ENCODE measurements at regions not wholly inside any gene's neighbourhood (a gene's known extent, or its start where the extent isn't known, plus 50 kb on each side); places are given as distances from the start of the nearest gene placed in this dataset.

DNA sequence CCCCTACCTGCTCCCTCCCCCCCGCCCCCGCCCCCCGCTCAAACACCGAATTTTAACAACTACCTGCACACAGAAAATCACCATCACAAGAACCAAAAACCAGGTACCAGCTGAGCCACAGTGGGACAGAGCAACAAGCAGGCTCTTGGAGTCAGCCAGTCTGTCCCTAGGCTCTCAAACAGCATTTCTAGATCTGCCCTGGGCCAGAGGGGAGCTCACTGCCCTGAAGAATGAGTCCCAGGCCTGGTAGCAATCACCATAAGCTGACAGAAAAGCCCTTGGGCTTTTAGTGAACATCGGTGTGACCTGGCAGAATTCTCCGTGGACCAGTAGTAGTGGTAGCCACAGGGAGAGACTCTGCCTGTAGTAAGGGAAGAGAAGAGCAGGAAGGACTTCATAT lies 58.3 kb downstream of the C11orf87 start:
- H3K36me3 ChIP-seq: no peaks in the 10 kb centered on the region
- no peak overlapping the region for H3K4me3 ChIP-seq
- no peaks in the 10 kb centered on the region for H3K9me3 ChIP-seq
- no peaks in the 10 kb centered on the region for H3K27me3 ChIP-seq (replicated peaks; ENCODE audit: insufficient read depth)
- H3K4me1 ChIP-seq (replicated peaks): no peaks in the 10 kb centered on the region
- no peak for DNase-seq (ENCODE audit: low spot score)
- TF ChIP-seq, protein P1, sequence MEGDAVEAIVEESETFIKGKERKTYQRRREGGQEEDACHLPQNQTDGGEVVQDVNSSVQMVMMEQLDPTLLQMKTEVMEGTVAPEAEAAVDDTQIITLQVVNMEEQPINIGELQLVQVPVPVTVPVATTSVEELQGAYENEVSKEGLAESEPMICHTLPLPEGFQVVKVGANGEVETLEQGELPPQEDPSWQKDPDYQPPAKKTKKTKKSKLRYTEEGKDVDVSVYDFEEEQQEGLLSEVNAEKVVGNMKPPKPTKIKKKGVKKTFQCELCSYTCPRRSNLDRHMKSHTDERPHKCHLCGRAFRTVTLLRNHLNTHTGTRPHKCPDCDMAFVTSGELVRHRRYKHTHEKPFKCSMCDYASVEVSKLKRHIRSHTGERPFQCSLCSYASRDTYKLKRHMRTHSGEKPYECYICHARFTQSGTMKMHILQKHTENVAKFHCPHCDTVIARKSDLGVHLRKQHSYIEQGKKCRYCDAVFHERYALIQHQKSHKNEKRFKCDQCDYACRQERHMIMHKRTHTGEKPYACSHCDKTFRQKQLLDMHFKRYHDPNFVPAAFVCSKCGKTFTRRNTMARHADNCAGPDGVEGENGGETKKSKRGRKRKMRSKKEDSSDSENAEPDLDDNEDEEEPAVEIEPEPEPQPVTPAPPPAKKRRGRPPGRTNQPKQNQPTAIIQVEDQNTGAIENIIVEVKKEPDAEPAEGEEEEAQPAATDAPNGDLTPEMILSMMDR (IDR thresholded peaks at IDR 0.05): no peak
- no peak for TF ChIP-seq POLR2AphosphoS5 (IDR thresholded peaks at IDR 0.05)
- no peak for TF ChIP-seq POLR2A (IDR thresholded peaks at IDR 0.05)
- H3K27ac ChIP-seq: no peak overlapping the region
- 41% methylated on average over 6 of the region's 6 CpGs for WGBS
- intact Hi-C loops (cut with DNase I): no loop called here

DNA sequence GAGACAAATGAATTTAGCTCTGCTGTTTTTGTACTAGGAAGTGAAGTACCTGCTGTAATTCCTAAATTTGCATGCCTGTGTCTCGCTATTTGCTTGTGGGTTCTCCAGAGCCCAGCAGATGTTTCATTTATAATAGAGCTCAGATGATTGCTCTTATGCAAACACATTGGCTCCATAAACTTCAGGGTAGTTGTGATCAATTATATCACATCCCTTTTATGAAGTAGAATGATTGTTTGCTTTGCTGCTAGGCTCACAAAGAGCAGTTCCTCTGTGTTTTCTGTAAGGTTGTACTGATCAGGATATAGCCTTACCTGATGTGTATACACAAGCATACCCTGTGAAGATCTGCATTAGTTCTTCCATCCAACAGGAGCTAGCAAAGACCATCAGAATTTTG lies 64.1 kb downstream of the C11orf87 start:
- intact Hi-C loops (cut with DNase I): no loop called here
- no peaks in the 10 kb centered on the region for H3K9me3 ChIP-seq
- no peaks in the 10 kb centered on the region for H3K36me3 ChIP-seq
- no peak overlapping the region for H3K27ac ChIP-seq
- WGBS: 32% methylated on average over 1 of the region's 1 CpG
- no peaks in the 10 kb centered on the region for H3K27me3 ChIP-seq (replicated peaks; ENCODE audit: insufficient read depth)
- H3K4me1 ChIP-seq (replicated peaks): no peaks in the 10 kb centered on the region
- no peak overlapping the region for H3K4me3 ChIP-seq
- no peak for DNase-seq (ENCODE audit: low spot score)
- TF ChIP-seq, protein P1 (IDR thresholded peaks at IDR 0.05): no peak
- no peak for TF ChIP-seq POLR2AphosphoS5 (IDR thresholded peaks at IDR 0.05)
- no peak for TF ChIP-seq POLR2A (IDR thresholded peaks at IDR 0.05)

DNA sequence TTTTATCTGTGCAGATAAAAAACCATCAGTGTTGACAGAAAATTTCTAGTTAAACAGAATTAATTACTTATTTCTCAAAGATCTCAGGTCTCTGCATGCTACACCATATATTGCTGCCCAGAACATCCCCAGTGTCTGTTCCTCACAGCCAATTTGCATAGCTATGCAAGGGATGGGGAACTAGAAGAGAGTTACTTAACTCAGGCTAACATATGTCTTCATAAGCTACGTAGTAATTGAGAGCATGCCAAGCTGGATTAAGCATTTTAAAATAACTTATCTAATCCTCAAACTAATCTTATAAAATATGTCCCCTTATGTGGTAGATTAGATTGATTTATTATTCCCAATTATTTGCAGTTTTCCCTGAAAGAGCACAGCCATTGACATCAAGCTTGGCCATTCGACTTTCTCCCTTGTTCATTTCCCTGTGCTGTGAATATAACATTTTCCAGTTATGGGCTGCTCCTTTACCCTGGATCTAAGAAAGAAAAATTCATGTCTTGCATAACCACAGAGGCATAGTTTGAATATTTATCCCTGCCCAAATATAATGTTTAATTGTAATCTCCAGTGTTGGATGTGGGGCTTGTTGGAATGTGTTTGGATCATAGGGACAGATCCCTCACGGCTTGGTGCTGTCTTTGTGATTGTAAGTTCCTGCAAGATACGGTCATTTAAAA lies 69.1 kb downstream of the C11orf87 start:
- H3K27ac ChIP-seq: no peak overlapping the region
- 55% methylated on average over 4 of the region's 4 CpGs for WGBS
- H3K4me3 ChIP-seq: no peak overlapping the region
- intact Hi-C loops (cut with DNase I): no loop called here
- H3K36me3 ChIP-seq: no peaks in the 10 kb centered on the region
- no peaks in the 10 kb centered on the region for H3K27me3 ChIP-seq (replicated peaks; ENCODE audit: insufficient read depth)
- no peak for DNase-seq (ENCODE audit: low spot score)
- no peaks in the 10 kb centered on the region for H3K4me1 ChIP-seq (replicated peaks)
- H3K9me3 ChIP-seq: no peaks in the 10 kb centered on the region
- TF ChIP-seq, protein P1 (IDR thresholded peaks at IDR 0.05): no peak
- TF ChIP-seq POLR2AphosphoS5 (IDR thresholded peaks at IDR 0.05) (no peak), POLR2A (IDR thresholded peaks at IDR 0.05) (no peak)

DNA sequence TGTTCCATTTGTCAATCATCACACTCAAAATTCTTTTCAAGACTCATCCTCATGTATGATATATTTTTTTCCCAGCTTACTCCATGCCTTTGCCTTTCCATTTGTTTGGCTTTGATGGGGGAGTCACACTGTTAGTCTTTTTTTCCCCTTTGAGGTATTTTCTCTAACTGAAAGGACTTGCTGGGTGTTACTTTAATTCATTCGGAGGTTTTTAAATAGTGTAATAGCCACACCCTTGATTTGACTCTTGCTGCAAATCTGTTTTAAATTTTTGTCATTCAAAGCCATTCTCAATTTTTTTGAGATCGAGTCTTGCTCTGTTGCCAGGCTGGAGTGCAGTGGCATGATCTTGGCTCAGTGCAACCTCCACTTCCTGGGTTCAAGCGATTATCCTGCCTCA lies 84.1 kb downstream of the C11orf87 start:
- Histone ChIP-seq H3K4me3 (no peak overlapping the region), H3K36me3 (no peaks in the 10 kb centered on the region), H3K4me1 (replicated peaks) (no peaks in the 10 kb centered on the region), H3K27me3 (replicated peaks; ENCODE audit: insufficient read depth) (no peaks in the 10 kb centered on the region), H3K9me3 (no peaks in the 10 kb centered on the region), H3K27ac (no peak overlapping the region)
- DNase-seq (ENCODE audit: low spot score): no peak
- TF ChIP-seq POLR2AphosphoS5 (IDR thresholded peaks at IDR 0.05) (no peak), POLR2A (IDR thresholded peaks at IDR 0.05) (no peak)
- TF ChIP-seq, protein P1 (IDR thresholded peaks at IDR 0.05): no peak
- intact Hi-C loops (cut with DNase I): no loop called here
- 89% methylated on average over 3 of the region's 3 CpGs for WGBS

DNA sequence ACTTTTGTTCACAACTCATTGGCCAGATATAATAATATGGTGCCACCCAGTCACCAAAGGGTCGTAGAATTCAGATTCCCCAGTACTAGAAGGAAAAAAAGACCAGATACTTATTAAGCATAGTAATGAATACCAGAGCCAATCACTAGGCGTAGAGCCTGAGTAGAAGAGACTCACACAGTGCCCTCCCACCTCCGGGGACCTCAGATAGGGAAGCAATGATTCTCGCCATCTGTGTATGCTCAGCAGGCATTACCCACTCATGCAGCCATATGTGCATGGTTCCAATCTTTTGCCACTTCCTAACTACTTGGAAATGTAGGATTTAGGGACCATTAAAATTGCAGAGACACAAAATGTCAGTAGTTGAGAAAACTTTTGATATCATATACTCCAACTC lies 85.3 kb downstream of the C11orf87 start:
- no peak for DNase-seq (ENCODE audit: low spot score)
- Histone ChIP-seq H3K4me1 (replicated peaks) (no peaks in the 10 kb centered on the region), H3K27me3 (replicated peaks; ENCODE audit: insufficient read depth) (no peaks in the 10 kb centered on the region), H3K4me3 (no peak overlapping the region), H3K9me3 (no peaks in the 10 kb centered on the region), H3K36me3 (no peaks in the 10 kb centered on the region), H3K27ac (no peak overlapping the region)
- TF ChIP-seq, protein P1 (IDR thresholded peaks at IDR 0.05): no peak
- no peak for TF ChIP-seq POLR2AphosphoS5 (IDR thresholded peaks at IDR 0.05)
- no peak for TF ChIP-seq POLR2A (IDR thresholded peaks at IDR 0.05)
- WGBS: 85% methylated on average over 4 of the region's 4 CpGs
- intact Hi-C loops (cut with DNase I): no loop called here

Measured in prostate gland (tissue), 2 donors.